Occipital lobe (tissue), 1 donor: ENCODE measurements at regions not wholly inside any gene's neighbourhood (a gene's known extent, or its start where the extent isn't known, plus 50 kb on each side); places are given as distances from the start of the nearest gene placed in this dataset.
"Not testable (repeated sequence)": the region's sequence is repeated elsewhere in the genome, so short reads cannot be mapped to it uniquely, and the experiment has no call there.

Experiments used
- DNase-seq: peaks from one replicate; lab custom pipeline; 2025; lab: John Stamatoyannopoulos, UW

DNA sequence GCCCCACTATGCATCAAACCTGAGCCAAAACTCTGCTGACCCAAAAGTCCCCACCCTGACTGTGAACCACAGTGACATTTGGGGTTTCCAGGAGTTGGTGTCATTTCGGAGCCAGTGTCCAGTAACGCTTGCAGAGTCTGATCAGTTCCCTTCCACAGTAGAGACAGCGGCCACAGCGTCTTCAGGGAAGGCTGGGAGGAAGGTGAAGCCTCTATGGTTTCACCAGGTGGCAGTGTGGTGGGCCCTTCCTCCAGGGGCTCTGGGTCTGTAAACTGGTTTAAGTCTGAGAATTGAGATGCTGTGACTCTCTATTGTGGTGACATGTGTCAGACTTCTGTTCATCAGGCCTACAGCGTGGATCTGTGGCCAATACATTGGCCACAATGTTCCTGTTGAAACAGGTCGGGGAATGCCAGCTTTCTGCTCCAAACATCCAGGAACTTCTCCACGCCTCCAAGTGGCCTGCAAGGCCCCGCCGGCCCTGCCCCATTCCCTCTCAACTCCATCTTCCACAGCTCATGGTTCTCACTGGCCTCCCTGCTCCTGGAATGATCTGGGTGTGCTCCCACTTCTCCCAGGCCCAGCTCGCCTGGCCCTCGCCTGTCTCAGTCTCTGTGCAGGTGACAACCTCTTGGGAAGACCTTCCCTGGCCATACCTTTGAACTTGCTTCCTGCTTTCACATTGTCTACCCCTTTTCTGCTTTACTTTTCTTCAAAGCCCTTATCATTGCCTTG, 124.5 kb upstream of the FAM20C start:
- DNase-seq, result no peak

DNA sequence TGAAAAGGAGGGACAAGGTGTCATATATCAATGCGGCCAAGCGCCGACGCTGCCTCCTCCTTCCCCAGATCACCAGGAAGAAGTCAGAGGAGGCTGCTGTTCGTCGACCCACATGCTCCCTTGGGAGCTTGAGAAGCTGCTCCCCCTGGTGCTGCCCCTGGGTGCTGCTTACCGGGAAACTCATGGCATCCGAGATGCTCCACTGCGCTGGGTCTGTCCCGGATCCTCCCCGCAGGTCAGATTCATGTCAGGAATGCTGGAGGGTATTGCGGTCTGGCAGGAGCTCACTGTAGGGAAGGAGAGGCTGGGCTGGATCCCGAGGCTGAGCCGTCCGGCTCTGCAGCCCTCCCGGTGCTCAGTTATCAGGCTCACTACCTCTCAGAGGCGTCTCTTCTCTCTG, 123.7 kb upstream of the FAM20C start:
- no peak for DNase-seq

DNA sequence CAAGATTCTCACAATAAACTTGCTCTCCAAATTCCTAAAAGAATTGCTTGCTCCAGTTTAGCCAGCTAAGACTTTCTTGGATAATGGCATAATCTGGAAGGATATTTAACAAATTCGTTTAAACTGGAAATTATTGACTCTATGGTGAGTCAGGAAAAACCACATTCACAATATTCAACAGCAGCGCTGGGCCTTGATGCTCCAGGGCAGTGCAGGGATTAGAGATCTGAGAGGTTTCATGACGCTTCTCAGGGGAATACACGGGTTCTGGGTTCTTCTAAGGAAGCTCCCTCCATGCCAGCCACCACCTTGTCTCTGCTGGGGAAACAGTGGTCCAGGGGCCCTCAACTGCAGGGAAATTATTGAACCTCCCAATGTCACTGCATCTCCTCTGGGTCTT, 123.3 kb upstream of the FAM20C start:
- DNase-seq, result not testable (repeated sequence)

DNA sequence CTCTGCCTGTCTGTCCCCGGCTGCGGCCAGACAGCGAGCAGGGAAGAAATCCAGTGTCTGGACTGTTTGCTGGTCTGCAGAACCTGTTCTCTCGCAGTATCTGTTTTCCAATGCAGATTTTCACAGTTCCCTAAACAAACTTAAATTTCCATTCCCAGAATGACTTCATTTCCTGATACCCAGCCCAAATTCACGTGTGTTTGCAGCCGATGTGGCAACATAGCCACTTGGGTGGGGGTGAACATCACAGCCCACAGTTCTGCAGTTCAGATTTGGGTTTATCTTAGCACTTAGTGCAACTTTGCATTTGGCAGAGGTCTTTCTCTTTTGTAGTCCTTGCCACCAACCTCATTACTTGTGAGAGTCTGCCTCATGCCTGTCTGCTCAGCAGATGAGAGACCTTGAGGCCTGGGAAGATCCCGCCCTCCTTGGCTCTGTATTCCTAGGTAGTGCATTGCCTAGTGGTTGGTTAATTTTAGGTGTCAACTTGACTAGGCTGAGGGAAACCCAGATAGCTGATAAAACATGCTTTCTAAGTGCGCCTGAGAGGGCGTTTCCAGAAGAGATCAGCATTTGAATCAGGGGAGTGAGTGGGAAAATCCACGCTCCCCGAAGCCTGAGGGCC, 122.8 kb upstream of the FAM20C start:
- not testable (repeated sequence) for DNase-seq

DNA sequence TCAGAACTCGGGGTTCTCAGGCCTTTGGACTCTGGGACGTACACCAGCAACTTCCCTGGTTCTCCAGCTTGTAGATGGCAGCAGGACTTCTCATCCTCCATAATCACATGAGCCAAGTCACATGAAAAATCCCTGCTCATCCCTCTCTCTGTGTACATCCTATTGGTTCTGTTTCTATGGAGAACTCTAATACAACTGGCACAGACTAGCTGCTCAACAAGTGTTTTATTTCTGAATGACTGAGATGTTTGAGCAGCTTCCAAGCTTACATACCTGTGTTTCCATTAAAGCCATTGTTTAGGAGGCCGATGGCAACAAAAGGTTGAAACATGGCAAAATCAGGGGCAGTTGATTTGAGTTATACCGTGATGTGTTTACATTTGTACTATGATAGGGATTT, 122.2 kb upstream of the FAM20C start:
- DNase-seq, result not testable (repeated sequence)

DNA sequence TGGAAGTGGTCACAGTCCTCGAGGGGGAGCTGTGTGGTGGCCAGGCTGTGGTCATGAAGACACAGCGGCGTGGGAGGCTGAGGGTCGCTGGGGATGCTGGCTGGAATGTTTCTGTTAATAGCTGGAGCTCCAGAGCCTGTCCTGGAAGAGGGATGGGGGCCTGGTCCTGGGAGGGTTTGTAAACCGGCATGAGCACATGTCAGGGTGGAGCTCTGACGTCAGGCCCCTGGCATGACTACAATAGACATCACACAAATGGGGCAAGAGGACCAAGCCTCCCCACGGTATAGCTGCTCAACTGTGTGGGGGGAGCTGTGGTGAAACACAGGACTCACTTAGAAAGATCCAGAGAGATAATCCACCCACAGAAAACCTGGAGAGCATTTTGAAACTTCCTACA, 121.4 kb upstream of the FAM20C start:
- not testable (repeated sequence) for DNase-seq

DNA sequence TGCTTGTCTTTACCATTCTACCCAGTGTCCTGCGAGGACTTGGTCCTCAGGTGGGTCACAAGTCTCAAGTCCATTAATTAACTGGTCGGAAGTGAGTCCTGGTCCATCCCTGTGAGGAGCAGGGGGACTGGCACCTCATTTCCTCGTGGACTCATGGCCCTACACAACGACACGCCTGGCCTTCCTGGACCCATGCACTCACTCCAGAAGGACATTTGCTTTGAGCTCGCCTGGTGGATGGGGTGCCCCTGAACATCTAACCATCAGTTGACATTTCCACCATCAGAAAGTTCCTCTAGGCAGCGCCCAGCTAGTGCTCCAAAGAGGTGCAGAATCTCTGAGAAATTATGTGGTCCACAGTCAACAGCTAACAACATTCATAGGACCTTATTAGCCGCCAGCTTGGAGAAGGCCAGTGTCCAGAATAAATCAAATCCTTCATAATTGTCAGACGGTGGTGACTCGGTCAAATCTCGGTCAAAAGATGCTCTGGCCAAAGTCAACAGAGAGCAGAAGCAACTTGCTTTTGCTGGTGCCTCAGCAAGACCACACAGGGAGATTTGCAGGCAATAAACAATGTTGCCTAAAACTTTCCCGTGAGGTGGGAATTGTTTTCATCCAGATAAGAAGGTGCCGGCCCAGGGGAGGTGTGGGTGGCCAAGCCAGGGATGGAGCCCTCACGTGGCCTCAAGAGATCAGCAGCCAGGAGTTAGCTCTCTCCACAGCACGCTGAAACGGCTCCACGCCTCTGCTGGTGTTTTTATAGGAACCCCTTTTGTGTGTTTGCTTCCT, 119.9 kb upstream of the FAM20C start:
- not testable (repeated sequence) for DNase-seq

DNA sequence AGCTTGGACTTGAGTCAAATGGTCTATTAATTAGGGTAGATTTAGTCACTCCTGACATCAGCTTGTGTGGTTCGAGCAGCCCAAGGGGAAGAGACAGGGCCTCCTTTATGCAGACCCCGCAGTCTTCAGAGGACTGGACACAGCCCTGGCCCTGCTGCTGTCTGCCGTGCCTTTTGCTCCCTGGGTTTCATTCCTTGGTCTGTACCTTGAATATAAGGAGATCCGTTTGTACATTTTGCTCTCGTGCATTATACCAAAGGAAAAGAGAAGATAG, 119.4 kb upstream of the FAM20C start:
- not testable (repeated sequence) for DNase-seq

DNA sequence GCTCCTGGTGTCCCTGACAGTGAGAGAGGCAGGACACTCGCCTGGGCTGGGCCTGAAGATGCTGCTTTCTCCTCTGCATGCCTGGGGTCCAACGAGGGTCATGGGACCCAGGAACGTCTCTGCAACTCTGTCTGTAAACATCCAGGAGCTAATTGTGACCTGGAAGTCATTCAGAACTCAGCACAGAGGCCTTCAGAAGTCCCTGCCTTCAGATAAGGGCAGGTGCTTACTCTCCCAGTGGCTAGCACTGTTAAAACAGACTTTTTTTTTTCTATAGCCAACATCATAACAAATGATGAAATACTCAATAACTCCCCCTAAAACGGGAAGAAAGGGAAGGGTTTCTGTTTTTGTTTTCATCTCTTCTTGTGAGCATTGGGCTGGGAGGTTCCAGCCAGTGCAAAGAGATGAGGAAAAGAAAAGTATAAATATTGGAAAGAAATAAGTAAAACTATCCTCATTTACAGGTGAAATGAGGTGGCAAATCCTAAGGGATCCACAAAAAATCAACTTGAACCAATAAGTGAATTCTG, 118.3 kb upstream of the FAM20C start:
- not testable (repeated sequence) for DNase-seq

DNA sequence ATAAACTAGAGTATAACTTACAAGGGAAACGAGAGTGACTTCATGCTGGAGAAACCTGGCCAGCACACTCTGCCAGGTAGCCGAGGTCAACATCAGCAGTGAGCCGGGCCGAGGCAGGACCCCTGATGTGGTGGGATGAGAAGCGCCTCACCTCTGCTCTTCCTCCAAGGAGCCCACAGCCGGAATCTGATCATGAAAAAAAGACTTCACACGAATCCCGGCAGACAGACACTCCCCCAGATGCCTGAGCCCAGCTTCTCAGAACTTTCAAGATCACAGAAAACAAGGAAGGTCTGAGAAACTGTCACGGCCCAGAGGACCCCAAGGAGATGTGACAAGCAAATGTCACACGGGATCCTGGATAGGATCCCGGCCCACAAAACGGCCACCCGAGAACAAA, 116.9 kb upstream of the FAM20C start:
- not testable (repeated sequence) for DNase-seq

DNA sequence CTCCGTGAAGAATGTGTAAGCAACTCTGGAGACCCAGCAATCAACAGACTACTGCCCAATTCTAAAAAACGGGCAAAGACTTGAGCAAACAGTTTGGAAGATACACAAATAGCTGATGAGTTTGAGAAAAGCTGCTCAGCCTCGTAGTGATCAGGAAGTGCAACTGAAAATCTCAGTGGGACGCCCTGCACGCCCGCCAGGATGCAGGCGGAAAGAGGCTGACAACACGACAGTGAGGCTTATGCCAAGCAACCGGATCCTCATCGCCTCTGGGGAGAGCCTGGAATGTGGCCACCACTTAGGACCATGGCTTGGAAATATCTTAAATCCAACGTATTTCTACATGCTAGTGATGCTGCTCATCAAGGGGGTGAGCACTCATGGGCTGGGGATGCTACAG, 116.2 kb upstream of the FAM20C start:
- DNase-seq, result not testable (repeated sequence)

DNA sequence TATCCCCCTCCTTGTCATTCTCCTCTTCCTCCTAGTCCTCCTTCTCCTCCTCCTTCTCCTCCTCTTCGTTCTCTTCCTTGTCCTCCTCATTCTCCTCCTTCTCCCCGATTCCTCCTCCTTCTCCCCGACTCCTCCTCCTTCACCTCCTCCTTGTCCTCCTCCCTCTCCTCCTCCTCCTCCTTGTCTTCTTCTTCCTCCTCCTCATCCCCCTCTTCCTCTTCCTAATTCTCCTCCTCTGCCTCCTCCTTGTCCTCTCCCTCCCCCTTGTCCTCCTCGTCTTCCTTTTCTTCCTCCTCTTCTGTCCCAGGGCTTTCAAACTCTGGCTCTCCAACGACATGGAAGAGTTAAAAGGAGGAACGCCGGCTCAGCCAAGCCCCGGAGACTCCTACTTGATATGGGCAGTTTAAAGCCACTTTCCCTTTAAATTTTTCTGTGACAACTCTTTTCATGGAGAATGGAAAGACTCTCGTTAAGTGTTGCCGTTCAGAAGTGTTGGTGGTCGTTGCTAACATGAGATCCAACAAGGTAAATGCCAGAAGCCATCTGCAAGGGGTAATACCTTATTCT, 115.5 kb upstream of the FAM20C start:
- not testable (repeated sequence) for DNase-seq

DNA sequence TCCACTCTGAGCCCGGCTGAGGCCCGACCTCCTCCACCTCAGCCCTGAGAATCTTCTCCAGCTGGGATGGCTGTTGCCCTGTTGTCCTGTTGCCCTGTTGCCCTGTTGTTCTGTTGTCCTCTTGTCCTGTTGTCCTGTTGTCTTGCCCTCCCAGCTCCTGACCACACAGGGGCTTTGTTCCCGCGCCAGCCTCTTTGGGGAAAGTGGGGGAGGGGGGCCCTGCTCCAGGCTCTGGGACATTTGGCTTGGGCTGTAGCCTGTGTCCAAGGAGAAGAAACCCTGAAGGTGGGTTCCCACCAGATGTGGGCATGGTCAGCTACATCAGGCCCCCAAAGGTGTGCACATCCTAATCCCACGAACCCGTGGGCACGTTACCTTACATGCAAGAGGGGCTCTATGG, 113.5 kb upstream of the FAM20C start:
- DNase-seq, result not testable (repeated sequence)

DNA sequence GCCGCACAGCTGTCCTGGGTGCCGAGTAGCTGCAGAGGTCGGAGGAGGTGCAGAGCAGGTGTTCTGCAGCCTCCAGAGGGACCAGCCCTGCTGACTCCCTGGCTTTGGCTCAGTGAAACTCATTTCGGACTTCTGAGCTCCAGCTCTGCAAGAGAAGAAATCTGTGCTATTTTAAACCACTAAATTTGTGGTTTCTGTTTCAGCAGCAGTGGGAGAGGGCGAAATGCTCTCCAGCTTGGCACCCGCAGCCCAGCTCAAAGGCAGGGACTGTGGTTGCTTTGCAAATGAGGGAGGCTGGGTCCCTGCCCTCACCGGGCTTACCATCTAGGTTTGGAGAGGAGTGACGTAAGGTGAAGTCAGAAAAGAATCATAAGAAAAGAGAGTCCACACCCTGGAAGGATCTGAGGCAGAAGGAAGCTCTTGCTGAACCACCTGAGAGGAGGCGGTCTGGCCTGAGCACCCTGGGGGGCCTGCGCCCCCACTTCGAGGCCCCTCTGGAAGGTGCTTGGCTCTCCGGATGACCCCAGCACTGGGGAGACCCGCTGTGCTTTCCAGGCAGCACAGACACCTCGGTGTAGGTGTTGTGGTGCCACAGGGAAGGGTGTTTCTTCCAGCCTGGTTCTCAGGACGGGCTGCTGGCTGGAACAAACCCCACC, 112.8 kb upstream of the FAM20C start:
- not testable (repeated sequence) for DNase-seq

DNA sequence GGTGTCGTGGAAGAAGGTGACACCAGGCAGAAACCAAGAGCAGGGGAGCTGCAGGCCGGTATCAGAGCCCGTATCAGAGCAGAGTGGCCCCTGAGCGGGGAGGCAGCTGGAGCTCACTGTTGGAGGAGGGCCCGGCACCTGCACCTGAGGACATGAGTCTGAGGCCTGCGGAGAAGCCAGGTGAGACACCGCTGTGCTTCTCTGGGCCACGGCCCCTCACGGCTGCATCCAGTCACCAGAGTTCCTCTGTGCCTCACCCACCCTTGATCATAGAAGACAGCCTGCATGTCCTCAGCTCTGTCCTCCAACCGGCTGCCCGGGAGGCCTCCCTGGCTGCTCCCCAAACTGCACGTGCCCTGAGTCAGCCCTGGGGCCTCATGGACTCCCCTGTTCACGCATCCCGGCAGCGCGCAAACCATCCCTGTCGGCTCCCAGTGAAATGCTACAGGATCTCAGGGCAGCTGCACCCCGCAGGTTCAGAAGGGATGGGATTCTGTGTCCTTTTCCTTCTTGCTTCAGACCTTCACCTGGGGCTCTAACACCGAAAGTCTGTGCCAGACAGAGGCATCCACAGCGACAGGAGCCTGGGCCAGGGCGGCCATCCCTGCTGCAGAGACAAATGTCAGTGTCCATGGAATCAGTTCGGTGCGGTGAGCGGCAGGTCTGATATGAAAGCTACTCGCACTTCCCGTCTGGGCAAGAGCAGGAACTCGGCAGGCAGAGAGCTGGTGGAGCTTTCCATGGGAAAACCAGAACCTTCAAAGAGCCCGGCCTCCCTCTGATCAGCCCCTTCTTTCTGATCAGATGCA, 111.9 kb upstream of the FAM20C start:
- DNase-seq, result no peak

DNA sequence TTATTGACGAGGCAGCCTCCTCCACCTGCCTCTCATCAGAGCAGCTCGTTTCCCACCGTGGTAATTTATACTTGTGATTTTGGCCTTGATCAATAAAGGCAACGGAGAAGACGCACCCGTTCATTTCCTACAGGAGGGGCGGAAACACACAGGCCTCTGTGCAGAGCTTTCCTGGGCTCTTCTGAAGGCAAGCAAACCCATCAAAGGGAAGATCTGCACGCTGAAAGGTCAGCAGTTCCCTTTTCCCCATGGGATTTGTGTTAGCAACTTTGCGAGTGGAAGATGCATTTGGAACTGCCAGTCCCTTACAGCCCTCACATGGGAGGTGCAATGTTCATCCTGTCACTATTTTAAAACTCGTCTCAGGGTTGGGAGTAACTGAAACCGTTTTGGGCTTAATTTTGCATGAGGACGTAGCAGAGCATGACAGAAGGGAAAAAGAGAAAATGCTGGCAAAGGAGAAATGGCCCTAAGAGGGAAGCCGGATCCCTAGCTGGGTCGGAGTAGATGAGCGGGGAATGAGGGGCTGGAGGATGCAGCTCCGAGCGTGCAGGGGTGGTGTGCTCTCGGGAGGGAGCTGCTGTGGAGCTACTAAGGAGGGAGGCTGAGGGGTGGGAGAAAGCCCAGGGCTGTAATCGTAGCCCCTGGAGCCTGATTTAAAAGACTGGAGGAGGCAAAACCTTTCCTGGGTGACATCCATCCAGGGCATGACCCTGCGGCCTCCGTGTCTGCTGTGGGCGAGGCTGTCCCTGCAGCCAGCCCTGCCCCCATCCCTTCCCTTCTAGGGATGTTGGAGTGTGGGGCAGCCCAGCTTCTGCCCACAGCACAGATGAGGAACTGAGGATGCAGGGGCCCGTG, 111.1 kb upstream of the FAM20C start:
- DNase-seq, result no peak

DNA sequence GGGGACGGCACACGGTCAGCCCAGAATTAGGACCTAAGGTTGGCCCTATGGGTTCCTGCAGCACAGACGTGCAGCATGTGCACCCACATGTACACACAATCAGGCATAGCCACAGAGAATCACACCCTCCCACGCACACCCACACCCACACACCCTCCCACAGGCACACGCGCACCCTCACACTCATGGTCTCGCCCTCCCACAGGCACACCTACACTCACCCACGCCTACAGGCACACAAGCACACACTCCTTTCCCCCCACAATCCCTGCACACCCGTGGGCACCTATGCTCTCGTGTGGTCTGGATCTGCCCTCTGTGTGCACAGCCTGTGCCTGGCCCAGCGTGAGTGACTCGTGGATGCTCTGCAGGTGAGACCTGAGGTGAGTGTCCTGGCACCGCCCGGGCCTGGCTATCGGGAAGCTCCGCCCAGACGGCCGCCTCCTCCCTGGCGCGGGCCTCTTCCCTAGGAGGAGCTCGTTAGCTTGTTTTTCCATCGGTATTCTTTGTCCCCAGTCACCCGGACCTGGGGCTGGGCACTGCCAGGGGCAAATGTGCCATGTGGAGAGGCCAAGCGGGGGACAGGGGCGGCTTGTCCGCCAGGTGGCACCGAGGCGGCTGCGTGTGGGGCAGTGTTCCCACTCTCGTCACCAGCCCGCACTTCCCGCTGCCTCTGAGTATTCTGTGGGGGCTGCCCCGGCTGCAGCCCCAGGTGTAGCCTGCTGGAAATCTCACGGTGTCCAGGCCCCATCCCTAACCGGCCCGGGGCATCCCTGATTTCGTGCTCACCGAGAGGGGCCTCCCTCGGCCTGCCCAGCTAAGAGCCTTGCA, 110.2 kb upstream of the FAM20C start:
- no peak for DNase-seq

DNA sequence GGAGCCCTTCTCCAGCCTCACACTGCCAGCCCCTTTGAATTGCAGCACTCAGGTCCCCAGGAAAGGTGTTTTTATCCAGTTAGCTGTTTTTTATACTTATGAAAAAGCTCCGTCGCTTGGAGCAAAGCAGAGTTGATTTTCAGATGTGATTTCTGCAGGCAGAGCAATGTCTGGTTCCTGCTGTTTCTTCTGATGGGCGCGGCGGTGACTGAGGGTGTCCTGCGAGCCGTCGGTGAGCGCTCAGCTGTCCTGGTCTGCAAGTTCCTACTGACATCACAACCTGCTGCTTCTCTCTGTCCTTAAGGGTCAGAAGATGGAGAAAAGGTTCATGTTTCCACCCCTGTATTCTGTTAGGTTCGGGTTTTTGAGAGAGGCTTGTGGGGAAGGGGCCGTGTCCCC, 109.6 kb upstream of the FAM20C start:
- DNase-seq, result no peak

DNA sequence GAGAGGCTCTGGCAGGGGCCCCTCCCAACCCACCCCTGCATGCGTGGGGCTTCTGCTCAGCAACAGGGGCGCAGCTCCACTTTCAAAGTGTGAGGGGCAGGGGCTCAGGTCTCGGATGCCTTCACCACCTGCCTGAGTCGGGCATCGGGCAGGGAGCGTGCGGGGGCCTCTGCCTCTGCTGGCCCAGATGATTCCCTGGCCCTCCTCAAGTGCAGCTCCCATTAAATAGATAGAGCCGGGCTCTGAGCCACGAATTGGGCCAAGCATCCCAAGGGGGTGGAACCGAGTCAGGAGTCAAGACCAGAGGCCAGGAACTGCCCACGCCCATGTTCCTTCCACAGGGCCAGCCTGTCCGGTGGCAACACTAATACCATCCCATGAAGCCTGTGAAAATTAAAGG, 108.9 kb upstream of the FAM20C start:
- DNase-seq, result no peak
